GM23248 (cell line): ENCODE measurements at regions not wholly inside any gene's neighbourhood (a gene's known extent, or its start where the extent isn't known, plus 50 kb on each side); places are given as distances from the start of the nearest gene placed in this dataset.
"Not testable (repeated sequence)": the region's sequence is repeated elsewhere in the genome, so short reads cannot be mapped to it uniquely, and the experiment has no call there.

Experiments
- DNase-seq: peaks from one replicate; pipeline ENCODE4 v3.0.0-alpha.2; 2015
- H2AFZ ChIP-seq: fragments of 200-600 bp; sonication (generic); 2 replicates; pipeline ENCODE4 v1.6.1; 2016; ENCODE audit warnings: antibody characterized with exemption
- H3F3A ChIP-seq: fragments of 200-600 bp; sonication (generic); 2 replicates; pipeline ENCODE4 v1.6.1; 2016; ENCODE audit warnings: mild to moderate bottlenecking, antibody characterized with exemption, mixed run types; ENCODE audit not compliant: insufficient read depth
- H3K27ac ChIP-seq: fragments of 200-600 bp; sonication (generic); 2 replicates; pipeline ENCODE4 v1.5.1; 2016; ENCODE audit warnings: mild to moderate bottlenecking
- H3K27me3 ChIP-seq: fragments of 200-600 bp; sonication (generic); replicated peaks from 2 replicates; pipeline ENCODE4 v1.6.1; 2016; ENCODE audit warnings: mild to moderate bottlenecking; ENCODE audit not compliant: insufficient read depth
- H3K36me3 ChIP-seq: fragments of 200-600 bp; sonication (generic); 2 replicates; pipeline ENCODE4 v1.6.1; 2016; ENCODE audit warnings: low read depth, mild to moderate bottlenecking
- H3K4me1 ChIP-seq: fragments of 200-600 bp; sonication (generic); 2 replicates; pipeline ENCODE4 v1.6.1; 2016; ENCODE audit warnings: mild to moderate bottlenecking; ENCODE audit not compliant: insufficient read depth
- H3K4me2 ChIP-seq: fragments of 200-600 bp; sonication (generic); one replicate; pipeline ENCODE4 v1.6.1; 2016; ENCODE audit warnings: mild to moderate bottlenecking; ENCODE audit not compliant: unreplicated experiment
- H3K4me3 ChIP-seq: fragments of 200-600 bp; sonication (generic); 2 replicates; pipeline ENCODE4 v1.5.1; 2016; ENCODE audit warnings: mild to moderate bottlenecking
- H3K79me2 ChIP-seq: fragments of 200-600 bp; sonication (generic); 2 replicates; pipeline ENCODE4 v1.6.1; 2016; ENCODE audit warnings: mild to moderate bottlenecking; ENCODE audit not compliant: insufficient read depth
- H3K9ac ChIP-seq: fragments of 200-600 bp; sonication (generic); 2 replicates; pipeline ENCODE4 v1.6.1; 2016; ENCODE audit warnings: mild to moderate bottlenecking
- H3K9me2 ChIP-seq: fragments of 200-600 bp; sonication (generic); 2 replicates; pipeline ENCODE4 v1.6.1; 2016; ENCODE audit warnings: mixed run types, mild to moderate bottlenecking, moderate library complexity; ENCODE audit not compliant: insufficient read depth
- H3K9me3 ChIP-seq: fragments of 200-600 bp; sonication (generic); one replicate; pipeline ENCODE4 v1.6.1; 2017; ENCODE audit warnings: low read depth
- H4K20me1 ChIP-seq: fragments of 200-600 bp; sonication (generic); 2 replicates; pipeline ENCODE4 v1.6.0; 2016; ENCODE audit not compliant: insufficient read depth
- EZH2 ChIP-seq: fragments of 200-600 bp; sonication (generic); IDR thresholded peaks from 2 replicates; pipeline ENCODE4 v1.6.1; 2018; ENCODE audit warnings: antibody characterized with exemption, mild to moderate bottlenecking; ENCODE audit not compliant: insufficient read depth, poor library complexity, severe bottlenecking
- EZH2phosphoT487 ChIP-seq: fragments of 200-600 bp; sonication (generic); IDR thresholded peaks from 2 replicates; pipeline ENCODE4 v1.6.1; 2018; ENCODE audit warnings: antibody characterized with exemption, moderate library complexity, mild to moderate bottlenecking, low read depth; ENCODE audit not compliant: insufficient read depth
- WGBS, 2 experiments: methylation state at CpG; one replicate each; pipeline ENCODE4 v1.1.6; 2015 to 2017; ENCODE audit warnings: low lambda C conversion rate in 2 of 2, low coverage in 1 of 2; ENCODE audit errors: missing lambda C conversion rate in 2 of 2; 5-methylcytosine and 5-hydroxymethylcytosine counted together
- in situ Hi-C: fragments of 300-500 bp; cut with MboI; formaldehyde crosslinking; loops from 2 replicates; pipeline ENCODE4 v1.15.0; 2020

GRCh38 chrX:41014776-41015360, 70.4 kb upstream of the USP9X start:
- Histone ChIP-seq H4K20me1 (no peaks in the 10 kb centered on the region), H3K9me3 (no peaks in the 10 kb centered on the region), H3F3A (peaks cover 12% of the 10 kb centered on the region; the same call in 1 of the 2 replicates), H3K36me3 (no peaks in the 10 kb centered on the region), H3K27ac (no peak overlapping the region; the same call in 1 of the 2 replicates), H3K4me1 (peaks cover 8% of the 10 kb centered on the region), H2AFZ (no peak overlapping the region), H3K4me3 (no peak overlapping the region), H3K79me2 (no peaks in the 10 kb centered on the region), H3K9me2 (no peaks in the 10 kb centered on the region), H3K4me2 (no peak overlapping the region), H3K9ac (no peak overlapping the region), H3K27me3 (no peaks in the 10 kb centered on the region)
- peak; percentile 75 for DNase-seq
- 7 to 11% methylated on average over 5 of the region's 5 CpGs for WGBS, 2 experiments
- in situ Hi-C loops: no loop called here
- no peak for TF ChIP-seq EZH2phosphoT487
- no peak for TF ChIP-seq EZH2

- H3F3A ChIP-seq, H3K9ac ChIP-seq, DNase-seq, H3K4me3 ChIP-seq, H3K4me1 ChIP-seq, H3K9me2 ChIP-seq, H2AFZ ChIP-seq, H4K20me1 ChIP-seq, H3K27ac ChIP-seq, H3K27me3 ChIP-seq, H3K9me3 ChIP-seq, H3K4me2 ChIP-seq, H3K36me3 ChIP-seq, H3K79me2 ChIP-seq, in situ Hi-C loops: not testable (repeated sequence)
- 96% methylated on average over 6 of the region's 6 CpGs for WGBS, 2 experiments
Measured at GRCh38 chrX:41017785-41018184, 67.5 kb upstream of the USP9X start.

DNA sequence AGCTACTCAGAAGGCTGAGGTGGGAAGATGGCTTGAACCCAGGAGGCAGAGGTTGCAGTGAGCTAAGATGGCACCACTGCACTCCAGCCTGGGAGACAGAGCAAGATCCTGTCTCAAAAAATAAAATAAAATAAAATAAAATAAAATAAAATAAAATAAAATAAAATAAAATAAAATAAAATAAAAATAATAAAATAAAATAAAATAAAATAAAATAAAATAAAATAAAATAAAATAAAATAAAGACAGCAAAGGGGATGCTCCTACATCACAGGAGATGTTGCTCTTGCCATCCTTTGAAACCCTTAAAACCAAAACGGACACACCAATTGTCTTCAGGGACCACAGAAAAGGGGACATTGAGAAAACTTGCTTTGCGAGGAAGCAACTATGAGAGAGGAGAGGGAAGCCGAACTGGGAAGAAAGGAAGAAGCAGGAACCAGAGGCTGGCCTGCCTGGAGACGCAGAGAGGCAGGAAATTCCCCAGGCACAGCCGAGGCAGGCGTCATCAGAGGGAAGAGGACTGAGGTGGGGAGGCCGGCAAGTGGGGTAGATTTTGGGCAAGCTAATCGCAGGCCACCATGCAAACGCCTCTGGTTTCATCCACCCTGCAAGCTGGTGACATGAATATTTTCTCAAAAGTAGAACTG, 66.7 kb upstream of the USP9X start:
- H3K36me3 ChIP-seq, H2AFZ ChIP-seq, H3K9me3 ChIP-seq, H3K4me3 ChIP-seq, H3K4me2 ChIP-seq, H3K27me3 ChIP-seq, H3F3A ChIP-seq, H4K20me1 ChIP-seq, H3K9me2 ChIP-seq, DNase-seq, H3K4me1 ChIP-seq, H3K9ac ChIP-seq, H3K79me2 ChIP-seq, in situ Hi-C loops, H3K27ac ChIP-seq: not testable (repeated sequence)
- 79 to 80% methylated on average over 9 of the region's 9 CpGs for WGBS, 2 experiments

GRCh38 chrX:41019041-41019392, 66.2 kb upstream of the USP9X start:
- H3K27ac ChIP-seq: no peak overlapping the region
- no peak overlapping the region for H2AFZ ChIP-seq
- H4K20me1 ChIP-seq: no peaks in the 10 kb centered on the region
- TF ChIP-seq EZH2: no peak
- no peak for TF ChIP-seq EZH2phosphoT487
- DNase-seq: no peak
- in situ Hi-C loops: no loop called here
- 95 to 100% methylated on average over 5 of the region's 5 CpGs for WGBS, 2 experiments
- no peaks in the 10 kb centered on the region for H3K27me3 ChIP-seq
- H3K4me1 ChIP-seq: no peaks in the 10 kb centered on the region
- H3K4me2 ChIP-seq: no peak overlapping the region
- H3K9me2 ChIP-seq: no peaks in the 10 kb centered on the region
- no peaks in the 10 kb centered on the region for H3F3A ChIP-seq
- no peak overlapping the region for H3K4me3 ChIP-seq
- no peaks in the 10 kb centered on the region for H3K36me3 ChIP-seq
- H3K9me3 ChIP-seq: no peaks in the 10 kb centered on the region
- no peaks in the 10 kb centered on the region for H3K79me2 ChIP-seq
- no peak overlapping the region for H3K9ac ChIP-seq

DNA sequence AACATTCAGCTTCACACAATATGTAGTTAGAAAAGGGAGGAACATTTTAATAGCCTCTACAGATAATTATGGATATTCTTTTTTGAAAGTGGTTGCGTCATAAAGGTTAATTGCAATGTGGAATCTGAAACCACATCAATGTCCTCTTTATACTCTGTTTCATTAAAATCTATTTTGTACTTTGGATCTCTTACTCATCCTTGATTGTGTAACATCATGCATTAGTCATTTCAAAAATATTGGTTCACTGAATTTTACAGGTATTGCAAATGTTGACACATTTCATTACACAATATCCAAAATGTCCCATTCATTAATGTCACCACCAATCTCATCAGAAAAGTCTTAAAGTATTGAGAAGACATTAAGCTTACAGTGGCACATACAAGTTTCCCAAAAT, 62.7 kb upstream of the USP9X start:
- Histone ChIP-seq H3K4me2 (no peak overlapping the region), H3K9me3 (no peaks in the 10 kb centered on the region), H2AFZ (no peak overlapping the region), H3K27me3 (no peaks in the 10 kb centered on the region), H3F3A (0 out of 2 replicates have a peak, but pooled peaks cover 7% of the 10 kb centered on the region), H3K79me2 (no peaks in the 10 kb centered on the region), H3K9ac (no peak overlapping the region), H3K27ac (no peak overlapping the region), H3K4me3 (no peak overlapping the region), H3K36me3 (no peaks in the 10 kb centered on the region), H3K4me1 (peaks cover 12% of the 10 kb centered on the region), H4K20me1 (no peaks in the 10 kb centered on the region), H3K9me2 (no peaks in the 10 kb centered on the region)
- in situ Hi-C loops: no loop called here
- TF ChIP-seq EZH2 (no peak), EZH2phosphoT487 (no peak)
- peak; percentile 47 for DNase-seq
- WGBS, 2 experiments: 7 to 9% methylated on average over 1 of the region's 1 CpG
